HG02588 (cell line): ENCODE measurements at regions not wholly inside any gene's neighbourhood (a gene's known extent, or its start where the extent isn't known, plus 50 kb on each side); places are given as distances from the start of the nearest gene placed in this dataset.

Source experiments
- ATAC-seq: cut with Tn5 transposase; IDR thresholded peaks from one replicate; pipeline ENCODE4 v1.9.1; 2021; ENCODE audit warnings: mild to moderate bottlenecking, moderate library complexity; ENCODE audit not compliant: unreplicated experiment

DNA sequence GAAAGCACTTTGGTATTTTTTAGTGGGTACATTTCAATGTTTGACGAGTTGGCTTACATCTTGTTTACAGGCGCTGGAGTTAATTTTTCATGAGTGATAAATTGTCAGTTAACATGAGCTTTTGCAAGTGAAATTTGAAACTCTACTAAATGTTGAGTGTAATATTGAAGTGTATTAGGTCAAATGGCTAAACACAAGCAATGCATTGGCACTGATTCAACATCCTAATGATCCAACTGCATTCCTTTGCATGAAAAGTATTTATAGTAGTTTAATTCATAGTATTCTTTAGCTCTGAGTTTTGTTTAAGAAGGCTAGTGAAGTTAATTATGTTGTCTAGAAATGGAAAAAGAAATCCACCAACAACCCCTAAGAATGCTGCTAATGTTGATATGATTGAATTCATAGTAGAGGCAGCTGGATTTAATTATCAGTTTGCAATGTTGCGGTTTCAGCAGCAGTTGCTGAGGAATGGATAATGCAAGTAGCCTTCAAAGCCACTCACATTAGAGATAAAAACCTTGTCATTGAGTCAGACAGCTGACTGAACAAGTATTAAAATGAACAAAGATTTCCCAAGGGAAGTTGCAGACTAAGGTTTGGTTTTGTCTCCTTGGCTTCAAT, 245.6 kb upstream of the GOLIM4 start:
- no peak for ATAC-seq

DNA sequence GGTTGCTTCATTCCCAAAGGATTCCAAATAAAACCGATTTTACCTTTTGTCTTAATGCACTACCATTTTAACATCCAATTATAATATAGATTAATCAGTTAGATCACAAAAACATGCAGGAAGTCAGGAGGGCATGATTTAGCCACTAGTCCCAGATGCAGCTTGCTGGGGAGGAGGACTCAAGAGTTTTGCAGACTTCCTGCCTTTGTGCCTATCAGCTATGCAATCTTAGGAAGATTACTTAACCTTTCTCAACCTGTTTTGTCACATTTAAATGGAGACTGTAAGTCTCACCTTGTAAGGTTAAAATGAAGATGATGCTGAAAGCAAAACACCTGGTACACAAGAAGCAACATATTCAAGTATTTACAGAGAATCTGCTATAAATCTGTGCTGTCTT, 242.4 kb upstream of the GOLIM4 start:
- no peak for ATAC-seq

DNA sequence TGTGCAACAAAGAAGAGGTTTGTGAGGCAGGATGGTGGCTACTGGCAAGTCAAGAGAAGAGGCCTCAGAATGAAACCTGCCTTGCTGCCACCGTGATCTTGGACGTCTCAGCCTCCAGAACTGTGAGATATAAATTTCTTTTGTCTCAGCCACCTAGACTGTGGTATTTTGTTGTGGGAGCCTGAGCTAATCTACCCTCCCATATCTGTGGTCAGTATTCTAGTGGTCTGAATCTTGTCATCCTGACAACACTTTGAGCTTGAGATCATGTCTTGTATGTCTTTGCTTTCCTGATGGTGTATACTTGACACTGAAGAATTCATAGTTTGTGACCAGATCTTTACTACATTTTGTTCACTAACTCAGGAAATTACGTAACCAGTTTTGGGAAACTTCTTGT, 240.6 kb upstream of the GOLIM4 start:
- ATAC-seq, result no peak

DNA sequence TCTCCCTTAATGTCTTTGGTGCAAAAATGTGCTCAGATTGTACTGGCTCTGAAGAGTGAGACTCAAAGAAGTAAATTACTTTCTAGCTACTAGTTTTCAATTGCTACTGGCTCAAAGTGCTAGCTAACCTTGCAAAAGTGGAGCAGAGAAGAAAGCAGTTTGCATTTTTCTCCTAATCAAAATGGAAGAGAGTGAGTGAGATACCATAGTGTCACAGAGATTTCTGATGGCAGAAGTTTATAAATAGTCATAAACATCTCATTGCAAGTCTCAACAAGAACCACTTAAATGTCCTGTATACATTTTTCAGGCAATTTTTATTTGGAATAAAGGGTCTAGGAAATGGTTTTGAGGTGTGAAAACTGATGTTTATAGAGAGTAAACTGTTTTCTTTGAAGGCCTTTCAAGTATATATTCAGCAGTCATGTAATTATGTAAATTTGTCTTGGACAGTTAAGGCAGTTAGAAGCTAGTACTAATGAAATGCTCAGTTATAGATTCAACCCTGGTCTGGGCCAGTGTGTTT, 237.7 kb upstream of the GOLIM4 start:
- no peak for ATAC-seq

DNA sequence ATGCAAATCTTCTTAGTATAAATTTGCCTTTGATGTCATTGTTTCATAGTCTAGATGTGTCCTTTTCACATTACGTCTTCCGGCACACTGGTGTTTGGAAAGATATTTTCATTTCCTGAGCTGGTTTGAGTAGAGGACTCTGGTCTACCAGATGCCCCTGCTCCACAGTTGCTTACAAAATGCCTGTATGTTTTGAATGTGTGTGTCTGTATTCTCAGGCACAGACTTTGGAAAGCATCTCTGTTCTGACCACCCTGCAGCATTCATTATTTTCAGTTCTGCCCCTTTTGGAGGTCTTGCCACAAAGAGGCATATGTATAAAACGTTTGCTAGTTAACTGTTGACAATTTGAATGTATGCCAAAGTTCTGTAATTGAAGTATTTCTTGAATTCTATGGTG, 236.0 kb upstream of the GOLIM4 start:
- ATAC-seq, result no peak

DNA sequence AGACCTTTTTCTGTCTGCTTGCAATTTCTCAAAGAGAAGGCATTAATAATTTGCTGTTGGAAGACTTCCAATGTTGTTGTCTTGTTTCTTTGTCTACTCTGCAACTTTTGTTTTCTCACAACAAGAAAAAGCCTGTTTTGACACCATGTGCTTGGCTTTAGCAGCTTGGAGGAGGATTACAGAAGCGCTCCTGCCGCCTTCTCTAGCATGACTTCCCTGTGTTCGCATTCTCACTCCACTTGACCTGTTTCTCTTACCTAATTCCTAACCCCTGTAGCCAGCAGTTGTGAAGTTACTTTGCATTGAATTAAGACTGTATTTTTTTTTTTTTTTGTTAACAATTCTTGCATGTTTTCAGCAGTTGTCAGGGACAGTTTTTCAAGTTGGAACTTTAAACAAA, 235.3 kb upstream of the GOLIM4 start:
- no peak for ATAC-seq

DNA sequence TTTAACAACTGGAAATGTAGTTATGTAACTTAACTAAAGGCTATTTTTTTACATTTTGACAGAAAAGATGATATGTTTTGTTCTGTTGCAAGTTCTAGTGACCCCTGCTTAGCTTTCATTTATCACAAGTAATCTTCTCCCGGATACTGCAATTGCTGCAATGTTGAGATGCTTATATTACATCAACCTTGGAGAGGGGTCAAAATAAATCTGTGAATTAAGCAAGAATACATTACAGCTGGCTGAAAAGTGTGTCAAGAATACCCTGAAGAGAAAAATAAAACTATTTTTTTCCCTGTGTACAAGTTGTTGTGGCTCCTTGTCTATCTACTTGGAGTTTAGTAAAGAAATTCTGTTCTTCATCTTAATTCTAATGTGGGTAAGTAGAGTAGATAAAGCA, 232.1 kb upstream of the GOLIM4 start:
- no peak for ATAC-seq

DNA sequence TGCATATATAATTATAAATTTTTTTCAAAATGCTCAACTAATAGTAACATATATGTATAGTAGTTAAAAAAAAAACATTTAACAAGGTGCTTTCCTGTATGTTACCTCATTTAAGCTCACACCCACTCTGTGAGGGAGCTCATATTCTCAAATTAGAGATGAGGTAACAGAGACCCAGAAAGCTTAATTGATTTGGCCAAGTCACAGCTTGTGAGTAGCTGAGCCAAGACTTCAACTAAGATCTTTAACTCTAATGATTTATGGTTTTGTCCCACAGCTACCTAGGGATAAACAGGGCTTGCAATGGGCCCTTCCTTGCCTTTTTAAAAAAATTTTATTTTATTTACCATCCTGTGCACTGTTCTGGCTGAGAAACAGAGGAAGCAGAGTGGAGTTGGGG, 230.0 kb upstream of the GOLIM4 start:
- no peak for ATAC-seq

DNA sequence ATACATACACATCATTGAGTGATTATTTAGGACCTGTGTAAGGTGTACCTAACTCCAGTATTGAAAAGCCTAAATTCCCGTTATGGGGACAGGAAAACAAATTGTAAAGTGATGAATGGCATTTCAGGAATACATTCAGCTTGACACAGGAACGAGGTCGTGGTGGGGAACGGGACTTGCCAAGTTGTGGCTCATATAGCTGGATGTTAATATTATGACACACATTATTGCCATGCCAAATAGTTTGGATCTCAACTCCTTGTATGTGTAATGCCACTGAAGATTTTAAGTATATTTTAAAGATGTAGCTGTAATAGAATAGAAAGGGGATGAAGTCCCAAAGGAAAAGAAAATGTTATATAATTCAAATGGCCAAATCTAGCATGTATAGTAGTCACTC, 227.2 kb upstream of the GOLIM4 start:
- ATAC-seq, result no peak

DNA sequence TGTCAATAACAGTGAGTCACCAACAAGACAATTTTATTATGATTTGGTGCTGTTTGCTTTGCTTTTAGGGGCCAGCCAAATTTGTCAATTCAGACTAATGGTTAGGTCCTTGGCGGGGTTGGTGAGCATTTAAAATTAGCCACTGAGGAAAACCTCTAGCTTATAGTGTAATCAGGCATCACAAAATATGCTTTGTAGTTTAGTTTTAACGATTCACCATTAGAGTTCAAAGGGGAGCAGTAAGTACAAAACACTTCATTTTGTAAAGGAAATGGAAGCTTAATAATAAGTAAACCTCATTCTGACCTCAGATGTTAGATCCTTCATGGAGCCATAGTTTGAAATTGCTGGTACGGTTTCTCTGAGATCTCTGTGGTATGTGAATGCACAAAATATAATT, 218.4 kb upstream of the GOLIM4 start:
- ATAC-seq, result no peak

DNA sequence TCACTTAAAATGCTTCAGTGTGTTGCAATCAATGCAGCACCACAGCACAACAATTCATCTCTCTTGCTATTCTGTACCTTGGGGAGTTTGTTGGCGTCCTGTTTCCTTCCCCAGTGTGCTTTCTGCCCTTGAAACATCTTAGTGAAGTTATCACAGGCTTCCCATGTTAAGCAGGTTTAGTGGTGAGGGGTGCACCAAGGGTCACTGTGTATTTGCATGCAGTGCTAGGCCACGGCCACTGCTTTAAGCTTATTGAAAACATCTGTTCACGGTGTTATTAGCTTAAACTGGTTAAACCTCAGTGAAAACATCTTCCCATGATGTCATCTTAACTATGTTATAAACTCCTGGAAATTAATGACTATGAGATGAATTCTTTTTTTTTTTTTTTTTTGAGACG, 217.3 kb upstream of the GOLIM4 start:
- ATAC-seq, result no peak

DNA sequence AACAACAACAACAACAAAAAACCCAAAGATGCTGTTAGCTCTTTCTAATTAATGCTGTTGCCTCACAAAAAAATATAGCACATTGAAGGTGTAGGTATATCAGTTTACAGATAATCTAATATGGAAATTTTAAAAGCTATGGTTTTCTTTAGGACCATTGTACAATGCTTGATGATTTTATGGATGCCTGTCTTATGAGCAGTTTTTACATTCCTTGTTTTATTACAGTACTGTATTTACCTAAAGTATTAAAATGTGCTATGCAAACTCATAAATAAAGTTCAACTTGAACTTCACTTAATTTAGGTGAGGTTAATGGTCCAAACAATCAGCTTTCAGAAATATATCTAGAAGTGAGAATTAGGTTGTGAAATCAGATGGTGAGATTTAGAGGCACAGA, 212.2 kb upstream of the GOLIM4 start:
- no peak for ATAC-seq

DNA sequence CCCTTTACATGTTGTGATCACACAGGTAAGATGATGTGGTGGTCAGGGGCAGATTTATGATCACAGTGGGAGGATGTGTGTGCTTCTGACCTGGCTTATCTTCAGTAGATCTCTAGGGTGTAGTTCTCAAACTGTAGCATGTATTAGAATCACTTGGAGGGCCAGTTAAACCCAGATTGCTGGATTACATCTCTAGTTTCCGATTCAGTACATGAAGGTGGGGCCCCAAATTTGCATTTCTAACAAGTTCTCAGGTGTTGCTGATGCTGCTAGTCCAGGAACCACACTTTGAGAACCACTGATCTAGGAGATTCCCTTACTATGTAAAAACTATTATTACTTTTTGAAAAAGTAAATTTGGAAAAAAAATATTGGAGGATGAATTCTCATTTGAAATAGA, 199.3 kb upstream of the GOLIM4 start:
- no peak for ATAC-seq

DNA sequence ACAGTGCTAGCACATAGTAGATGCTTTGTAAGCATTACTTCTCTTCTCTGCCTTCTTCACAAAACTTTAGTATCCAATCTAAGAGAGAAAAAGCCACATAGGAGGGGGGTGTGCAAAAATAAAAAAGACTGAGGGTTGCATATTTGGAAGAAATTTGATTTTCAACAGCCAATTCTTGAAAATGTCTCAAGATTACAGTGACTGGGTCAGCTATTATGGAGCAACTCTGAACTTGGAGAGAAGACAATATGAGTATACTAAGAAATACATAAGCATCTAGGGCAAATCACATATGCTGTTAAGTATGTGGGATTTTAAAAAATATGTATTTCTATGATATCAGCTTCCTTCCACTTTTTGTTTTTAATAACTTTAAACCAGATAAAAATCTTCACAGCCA, 196.6 kb upstream of the GOLIM4 start:
- ATAC-seq, result no peak

DNA sequence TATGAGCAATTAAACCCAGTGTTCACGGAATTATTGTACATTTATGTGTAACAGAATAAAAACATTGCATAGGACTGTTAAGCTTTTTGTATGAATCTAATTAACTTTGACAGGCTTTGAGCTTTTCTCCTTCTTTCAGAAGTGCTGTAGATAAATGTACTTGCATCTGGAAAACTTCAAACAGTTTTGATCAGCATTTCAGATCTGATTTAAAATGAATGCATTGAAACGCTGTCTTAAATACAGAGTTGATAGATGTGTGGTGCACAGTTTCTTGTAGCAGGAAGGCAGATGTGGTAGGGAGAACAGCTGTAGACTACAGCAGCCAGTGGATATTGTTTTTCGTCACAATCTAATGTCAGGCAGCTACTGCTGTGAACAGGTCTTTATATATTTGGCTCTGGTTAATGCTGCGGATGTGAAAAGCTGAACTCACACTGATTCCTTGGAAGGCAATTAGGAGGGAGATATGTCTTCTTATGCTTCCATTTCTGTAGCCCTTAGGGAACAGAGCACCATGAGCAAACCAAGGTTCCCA, 193.8 kb upstream of the GOLIM4 start:
- ATAC-seq, result no peak

DNA sequence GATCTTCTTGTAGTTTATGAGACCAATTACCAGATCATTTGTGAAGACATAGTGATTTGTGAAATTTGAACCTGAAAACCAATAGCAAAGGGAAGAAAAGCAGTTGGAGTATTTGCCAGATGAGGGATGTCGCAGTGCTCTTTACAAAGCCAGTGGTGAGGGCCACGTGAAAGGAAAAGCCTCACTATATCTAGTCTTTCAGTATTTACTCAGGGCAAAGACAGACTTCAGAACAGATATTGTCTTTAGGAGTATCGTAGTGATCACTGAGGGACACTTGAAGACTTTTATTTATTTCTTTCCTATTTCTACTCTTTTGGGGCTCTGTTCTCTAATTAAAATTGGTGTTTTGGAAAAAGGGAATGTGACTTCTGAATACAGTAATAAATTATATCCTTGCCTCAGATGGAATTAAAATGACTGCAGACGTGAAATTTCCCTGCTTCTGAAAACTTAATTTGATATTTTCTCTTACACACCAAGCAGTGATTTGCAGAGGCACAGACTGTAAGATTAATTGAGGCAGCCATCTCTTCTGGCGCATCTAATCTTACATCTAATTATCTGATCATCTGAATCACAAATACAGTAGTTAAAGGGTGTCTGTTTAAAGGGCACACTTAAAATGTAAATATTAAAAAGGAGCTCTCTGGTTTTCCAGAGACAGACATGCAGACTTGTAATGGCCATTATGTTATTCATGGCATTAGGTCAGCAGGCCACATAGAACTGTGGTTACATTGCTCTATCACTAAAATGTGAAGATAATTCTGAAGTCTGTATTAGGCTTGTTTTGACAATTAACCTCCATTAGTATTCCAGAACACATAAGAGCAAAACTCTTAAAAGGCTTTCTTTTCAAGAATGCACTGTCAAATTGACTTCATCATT, 193.0 kb upstream of the GOLIM4 start:
- no peak for ATAC-seq

DNA sequence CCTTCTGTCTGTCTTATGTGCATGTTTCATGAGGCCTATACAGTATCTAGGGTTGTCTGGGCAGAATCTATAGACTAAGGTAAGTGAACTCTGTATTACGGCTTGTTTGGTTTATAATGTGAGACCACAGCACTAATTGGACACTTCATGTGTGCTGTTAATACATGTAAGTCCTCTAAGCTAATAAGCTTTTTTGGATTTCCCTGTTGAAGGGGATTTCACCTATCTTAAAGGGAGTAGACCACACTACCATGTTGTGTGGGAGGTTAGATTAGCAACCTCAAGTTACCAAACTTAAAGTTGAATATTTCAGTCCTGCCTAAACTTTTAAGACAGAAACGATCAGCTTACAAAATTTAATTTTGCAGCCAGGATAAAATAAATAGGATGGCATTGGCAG, 189.8 kb upstream of the GOLIM4 start:
- no peak for ATAC-seq

DNA sequence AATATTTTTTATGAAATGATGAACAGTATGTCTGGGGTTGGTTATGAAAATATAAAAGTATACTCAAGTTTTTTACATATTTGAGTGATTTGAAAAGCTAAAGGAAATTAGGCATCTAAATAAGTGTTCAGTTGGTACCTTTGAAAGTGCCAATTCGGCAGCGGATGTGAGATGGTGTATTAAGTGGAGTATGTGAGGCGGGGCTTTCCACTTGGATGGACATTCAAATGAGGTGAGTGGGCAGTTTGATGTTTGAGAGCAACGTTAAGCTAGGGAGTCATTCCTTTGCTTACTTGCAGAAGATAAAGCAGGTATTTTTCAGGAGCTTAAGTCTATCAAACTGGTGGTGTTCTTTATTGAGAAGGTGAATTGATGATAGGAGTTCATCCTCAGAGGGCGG, 189.0 kb upstream of the GOLIM4 start:
- ATAC-seq, result peak; percentile 49

DNA sequence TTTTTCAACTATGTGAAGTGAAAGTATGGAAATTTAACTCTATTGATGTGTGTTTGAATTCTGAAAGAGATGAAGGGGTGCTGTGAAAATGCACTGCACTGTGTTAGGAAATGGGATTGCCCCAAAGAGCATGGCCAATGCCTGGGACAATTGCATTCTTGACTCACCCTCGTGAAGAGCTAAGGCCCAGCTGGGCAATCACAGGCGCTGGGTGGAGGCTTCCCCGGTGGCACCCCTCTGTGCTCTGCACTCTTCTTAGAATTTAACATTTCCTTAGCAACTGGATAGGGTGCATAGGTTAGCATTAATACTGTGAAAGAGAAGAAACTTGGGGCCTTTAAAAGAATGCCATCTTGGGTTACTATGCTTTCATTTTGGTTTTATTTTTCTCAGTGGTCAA, 179.9 kb upstream of the GOLIM4 start:
- ATAC-seq, result no peak

DNA sequence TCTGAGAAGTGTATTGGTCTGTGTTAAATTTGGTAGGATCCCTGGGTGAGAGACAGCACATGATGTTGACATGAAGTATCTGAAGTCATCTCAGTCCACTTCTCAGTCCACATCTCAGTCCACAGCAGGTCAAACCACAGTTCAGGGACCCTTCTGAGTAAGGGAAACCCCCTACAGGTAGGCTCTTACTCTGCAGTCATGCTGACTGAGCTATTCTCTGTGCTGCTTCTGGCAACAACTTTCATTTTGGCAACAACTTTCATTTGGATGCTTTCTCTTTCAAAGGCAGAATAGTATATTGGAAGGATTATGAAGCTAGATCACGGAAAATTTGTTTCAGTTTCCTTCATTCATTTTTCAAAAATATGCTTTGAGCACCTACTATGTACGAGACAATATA, 178.2 kb upstream of the GOLIM4 start:
- peak; percentile 84 for ATAC-seq

DNA sequence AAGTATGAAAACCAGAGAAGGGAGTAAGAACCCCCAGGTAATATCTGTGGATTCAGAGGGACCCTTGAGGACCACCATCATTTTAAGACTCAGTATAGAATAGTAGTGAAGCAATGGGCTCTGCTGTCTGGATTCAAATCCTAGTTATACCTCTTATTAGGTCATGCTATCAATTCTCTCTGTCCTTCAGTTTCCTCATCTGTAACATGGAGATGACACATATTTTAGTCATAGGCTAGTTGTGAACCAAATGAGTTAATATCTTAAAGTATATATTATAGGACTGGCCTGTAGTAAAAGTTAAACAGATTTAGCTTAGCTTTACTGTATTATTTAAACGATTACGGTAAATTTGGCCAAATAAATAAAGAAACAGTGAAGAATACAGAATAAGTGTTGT, 177.3 kb upstream of the GOLIM4 start:
- ATAC-seq, result no peak

DNA sequence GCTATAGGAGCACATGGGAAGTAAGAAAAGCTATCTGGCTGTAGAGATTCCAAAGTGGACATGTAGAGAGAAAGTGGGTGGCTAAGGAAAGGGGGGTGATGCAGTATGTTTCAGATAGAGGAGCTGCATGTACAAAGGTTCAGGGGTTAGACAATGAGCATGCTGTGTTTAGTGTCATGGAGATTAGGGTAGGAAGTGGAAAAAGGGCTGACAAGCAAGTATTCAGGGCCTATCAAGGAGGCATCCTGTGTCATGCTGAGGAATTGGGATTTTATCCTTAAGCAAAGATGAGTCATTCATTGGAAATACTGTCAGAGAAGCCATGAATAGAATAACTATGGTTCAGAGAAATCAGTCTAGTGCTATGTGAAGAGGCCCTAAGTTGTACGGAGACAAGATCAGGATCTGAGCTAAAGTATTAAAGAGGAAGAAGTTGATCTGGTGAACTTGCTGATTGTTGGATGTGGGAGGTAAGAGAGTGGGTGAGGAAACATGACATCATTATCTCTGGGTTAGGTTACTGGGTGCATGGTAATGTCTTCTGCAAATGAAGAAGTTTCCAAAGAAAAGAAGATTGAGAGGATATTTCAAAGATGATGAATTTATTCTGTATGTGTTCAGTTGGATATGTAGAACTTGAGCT, 176.7 kb upstream of the GOLIM4 start:
- ATAC-seq, result no peak
